ENCODE measurements at regions not wholly inside any gene's neighbourhood (a gene's known extent, or its start where the extent isn't known, plus 50 kb on each side); places are given as distances from the start of the nearest gene placed in this dataset.

DNA sequence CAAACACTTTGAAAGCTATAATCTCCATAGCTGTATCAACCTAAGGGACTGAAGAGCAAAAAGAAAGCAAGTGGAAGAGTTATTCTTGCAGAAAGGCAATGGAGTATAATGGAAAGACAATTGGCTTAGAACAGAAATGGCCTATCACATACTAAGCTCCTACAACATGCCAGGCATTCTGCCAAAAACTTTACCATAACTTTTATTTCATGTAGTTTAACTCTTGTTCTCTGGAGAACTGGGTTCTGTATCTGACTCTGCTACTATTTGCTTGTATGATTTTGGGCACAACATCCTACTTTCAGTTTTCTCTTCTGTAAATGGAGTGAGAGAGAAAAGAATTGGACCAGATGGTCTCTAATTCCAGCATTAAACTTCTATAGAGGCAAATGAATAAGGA, 449.1 kb downstream of the GPATCH2 start:
- ChIA-PET CTCF (interaction anchor here (0.9 kb wide), 1 partner anchor 140 kb away, joined by 4 read pairs; no protein-coding TSS in a partner anchor), POLR2A (no interaction called here)
- no peak for DNase-seq (ENCODE audit: low read depth in 1 of 2, low spot score in 1 of 2)
- TF ChIP-seq HEYL (CRISPR knock-in tag; IDR thresholded peaks at IDR 0.05), result no peak
- no peak for TF ChIP-seq MAX (IDR thresholded peaks at IDR 0.05)
- no peak for TF ChIP-seq POLR2AphosphoS2 (conservative IDR thresholded peaks at IDR 0.05; ENCODE audit: low read length)
- no peak for TF ChIP-seq JUNB (IDR thresholded peaks at IDR 0.05)
- no peak for TF ChIP-seq CHD2 (IDR thresholded peaks at IDR 0.05; ENCODE audit: low read length, partially characterized antibody)
- TF ChIP-seq CBX8 (IDR thresholded peaks at IDR 0.05), result no peak
- no peak for TF ChIP-seq POLR2A (IDR thresholded peaks at IDR 0.05; ENCODE audit: low read length)
- TF ChIP-seq HOXB5 (CRISPR knock-in tag; IDR thresholded peaks at IDR 0.05), result no peak
- no peak for TF ChIP-seq EHF (CRISPR knock-in tag; IDR thresholded peaks at IDR 0.05)
- no peak for TF ChIP-seq CBX2 (IDR thresholded peaks at IDR 0.05; ENCODE audit: borderline replicate concordance, low read depth)
- TF ChIP-seq NR3C1 (IDR thresholded peaks at IDR 0.05), result no peak
- no peak for TF ChIP-seq ZNF302 (CRISPR knock-in tag; IDR thresholded peaks at IDR 0.05)
- no peak for TF ChIP-seq RCOR1 (IDR thresholded peaks at IDR 0.05; ENCODE audit: low read depth, low read length)
- no peak for TF ChIP-seq HOXB13 (CRISPR knock-in tag; IDR thresholded peaks at IDR 0.05; ENCODE audit: low read depth)
- no peak for TF ChIP-seq ZFP36 (IDR thresholded peaks at IDR 0.05; ENCODE audit: borderline replicate concordance, partially characterized antibody)
- no peak for TF ChIP-seq MAFK (IDR thresholded peaks at IDR 0.05; ENCODE audit: partially characterized antibody)
- TF ChIP-seq ELK1 (IDR thresholded peaks at IDR 0.05; ENCODE audit: low read depth, low read length), result no peak
- TF ChIP-seq MYC (IDR thresholded peaks at IDR 0.05; ENCODE audit: borderline replicate concordance, low read length), result no peak
- no peak for TF ChIP-seq SMC3 (IDR thresholded peaks at IDR 0.05)
- Histone ChIP-seq H3K4me3 (no peak overlapping the region), H3K9me3 (no peaks in the 10 kb centered on the region), H3K27ac (no peak overlapping the region), H3K4me1 (no peaks in the 10 kb centered on the region), H3K4me2 (no peak overlapping the region)
- no peak for FAIRE-seq
- ATAC-seq, result no peak

- ChIA-PET CTCF (interaction anchor here (0.9 kb wide), 1 partner anchor 139 kb away, joined by 4 read pairs; no protein-coding TSS in a partner anchor), POLR2A (no interaction called here)
- H3K4me3 ChIP-seq, result no peak overlapping the region
- WGBS (ENCODE audit: missing lambda C conversion rate), result 8% methylated on average over 3 of the region's 3 CpGs
- no peaks in the 10 kb centered on the region for H3K9me3 ChIP-seq
- H3K27ac ChIP-seq, result no peak overlapping the region
- ATAC-seq (no peak), DNase-seq (ENCODE audit: low read depth in 1 of 2, low spot score in 1 of 2) (no peak), FAIRE-seq (no peak)
- H3K4me1 ChIP-seq, result no peaks in the 10 kb centered on the region
- no peak for TF ChIP-seq NPAS2 (CRISPR knock-in tag; IDR thresholded peaks at IDR 0.05; ENCODE audit: borderline replicate concordance)
- no peak for TF ChIP-seq RFX5 (IDR thresholded peaks at IDR 0.05)
- no peak for TF ChIP-seq EHMT2 (IDR thresholded peaks at IDR 0.05; ENCODE audit: low read depth)
- TF ChIP-seq CBX2 (IDR thresholded peaks at IDR 0.05; ENCODE audit: borderline replicate concordance, low read depth), result no peak
- TF ChIP-seq, protein P1, sequence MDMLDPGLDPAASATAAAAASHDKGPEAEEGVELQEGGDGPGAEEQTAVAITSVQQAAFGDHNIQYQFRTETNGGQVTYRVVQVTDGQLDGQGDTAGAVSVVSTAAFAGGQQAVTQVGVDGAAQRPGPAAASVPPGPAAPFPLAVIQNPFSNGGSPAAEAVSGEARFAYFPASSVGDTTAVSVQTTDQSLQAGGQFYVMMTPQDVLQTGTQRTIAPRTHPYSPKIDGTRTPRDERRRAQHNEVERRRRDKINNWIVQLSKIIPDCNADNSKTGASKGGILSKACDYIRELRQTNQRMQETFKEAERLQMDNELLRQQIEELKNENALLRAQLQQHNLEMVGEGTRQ (IDR thresholded peaks at IDR 0.05), result no peak
- TF ChIP-seq, protein P2, sequence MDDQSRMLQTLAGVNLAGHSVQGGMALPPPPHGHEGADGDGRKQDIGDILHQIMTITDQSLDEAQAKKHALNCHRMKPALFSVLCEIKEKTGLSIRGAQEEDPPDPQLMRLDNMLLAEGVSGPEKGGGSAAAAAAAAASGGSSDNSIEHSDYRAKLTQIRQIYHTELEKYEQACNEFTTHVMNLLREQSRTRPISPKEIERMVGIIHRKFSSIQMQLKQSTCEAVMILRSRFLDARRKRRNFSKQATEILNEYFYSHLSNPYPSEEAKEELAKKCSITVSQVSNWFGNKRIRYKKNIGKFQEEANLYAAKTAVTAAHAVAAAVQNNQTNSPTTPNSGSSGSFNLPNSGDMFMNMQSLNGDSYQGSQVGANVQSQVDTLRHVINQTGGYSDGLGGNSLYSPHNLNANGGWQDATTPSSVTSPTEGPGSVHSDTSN (IDR thresholded peaks at IDR 0.05), result no peak
- no peak overlapping the region for H3K4me2 ChIP-seq
These were observed 449.6 kb downstream of the GPATCH2 start for GRCh38 chr1:217181176-217181746.

GRCh38 chr1:217180443-217180842, 450.4 kb downstream of the GPATCH2 start:
- ATAC-seq (no peak), FAIRE-seq (no peak), DNase-seq (ENCODE audit: low read depth in 1 of 2, low spot score in 1 of 2) (no peak)
- 12% methylated on average over 4 of the region's 4 CpGs for WGBS (ENCODE audit: missing lambda C conversion rate)
- POLR2A ChIA-PET, result no interaction called here
- no peak overlapping the region for H3K4me3 ChIP-seq
- no peaks in the 10 kb centered on the region for H3K4me1 ChIP-seq
- H3K27ac ChIP-seq, result no peak overlapping the region
- no peaks in the 10 kb centered on the region for H3K9me3 ChIP-seq
- CTCF ChIA-PET, result no interaction called here
- H3K4me2 ChIP-seq, result no peak overlapping the region
- TF ChIP-seq, protein P1 (IDR thresholded peaks at IDR 0.05), result no peak
- TF ChIP-seq FOSB (CRISPR knock-in tag; IDR thresholded peaks at IDR 0.05) (no peak), ESRRA (IDR thresholded peaks at IDR 0.05; ENCODE audit: borderline replicate concordance, low read length) (no peak), MYC (IDR thresholded peaks at IDR 0.05; ENCODE audit: borderline replicate concordance, low read length) (no peak), E2F6 (IDR thresholded peaks at IDR 0.05; ENCODE audit: borderline replicate concordance, low read depth) (no peak), FOSL2 (IDR thresholded peaks at IDR 0.05) (no peak), FOSL2 (CRISPR knock-in tag; IDR thresholded peaks at IDR 0.05) (no peak), KDM5A (IDR thresholded peaks at IDR 0.05) (no peak), JUNB (IDR thresholded peaks at IDR 0.05) (no peak)
- TF ChIP-seq, protein P3, sequence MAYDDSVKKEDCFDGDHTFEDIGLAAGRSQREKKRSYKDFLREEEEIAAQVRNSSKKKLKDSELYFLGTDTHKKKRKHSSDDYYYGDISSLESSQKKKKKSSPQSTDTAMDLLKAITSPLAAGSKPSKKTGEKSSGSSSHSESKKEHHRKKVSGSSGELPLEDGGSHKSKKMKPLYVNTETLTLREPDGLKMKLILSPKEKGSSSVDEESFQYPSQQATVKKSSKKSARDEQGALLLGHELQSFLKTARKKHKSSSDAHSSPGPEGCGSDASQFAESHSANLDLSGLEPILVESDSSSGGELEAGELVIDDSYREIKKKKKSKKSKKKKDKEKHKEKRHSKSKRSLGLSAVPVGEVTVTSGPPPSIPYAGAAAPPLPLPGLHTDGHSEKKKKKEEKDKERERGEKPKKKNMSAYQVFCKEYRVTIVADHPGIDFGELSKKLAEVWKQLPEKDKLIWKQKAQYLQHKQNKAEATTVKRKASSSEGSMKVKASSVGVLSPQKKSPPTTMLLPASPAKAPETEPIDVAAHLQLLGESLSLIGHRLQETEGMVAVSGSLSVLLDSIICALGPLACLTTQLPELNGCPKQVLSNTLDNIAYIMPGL (CRISPR knock-in tag; IDR thresholded peaks at IDR 0.05; ENCODE audit: borderline replicate concordance), result no peak

Measured in A549 (cell line).